Fibroblast of villous mesenchyme (primary cell): ENCODE measurements at regions not wholly inside any gene's neighbourhood (a gene's known extent, or its start where the extent isn't known, plus 50 kb on each side); places are given as distances from the start of the nearest gene placed in this dataset.

Experiments used
- DNase-seq: peaks from one replicate; pipeline ENCODE4 v3.0.0-alpha.2; 2010; ENCODE audit warnings: low read depth
- H3K4me3 ChIP-seq: 2 replicates; pipeline ENCODE4 v1.5.1; 2011; ENCODE audit warnings: low read depth, mild to moderate bottlenecking, low read length
- CTCF ChIP-seq: IDR thresholded peaks from 2 replicates; pipeline ENCODE4 v1.5.1; 2012; ENCODE audit warnings: low read depth, mild to moderate bottlenecking, low read length; ENCODE audit not compliant: insufficient read depth

- H3K4me3 ChIP-seq, result no peak overlapping the region
- TF ChIP-seq CTCF, result no peak
- DNase-seq, result no peak
Measured at GRCh38 chr17:5942687-5943086, 127.5 kb upstream of the WSCD1 start.

GRCh38 chr17:5943232-5943631, 126.9 kb upstream of the WSCD1 start:
- no peak for DNase-seq
- no peak overlapping the region for H3K4me3 ChIP-seq
- TF ChIP-seq CTCF, result no peak

DNA sequence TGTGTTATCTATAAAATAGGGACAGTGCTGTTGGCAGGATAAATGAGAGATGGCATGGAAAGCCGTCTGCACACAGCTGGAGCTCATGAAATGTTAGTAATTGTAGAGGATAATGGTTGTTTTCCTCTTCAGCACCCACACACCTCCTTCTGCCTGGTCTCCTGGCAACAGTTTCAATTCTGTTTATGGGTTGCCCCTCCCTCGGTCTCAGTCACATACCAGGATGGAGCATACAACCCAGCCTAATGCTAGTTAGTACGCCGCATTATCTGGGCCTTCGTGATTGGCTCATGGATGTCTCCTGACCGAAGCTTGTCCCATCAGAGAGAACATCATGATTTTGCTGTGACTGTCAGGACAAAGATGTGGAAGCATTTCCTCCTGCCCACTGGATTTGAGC, 126.2 kb upstream of the WSCD1 start:
- no peak for DNase-seq
- no peak for TF ChIP-seq CTCF

DNA sequence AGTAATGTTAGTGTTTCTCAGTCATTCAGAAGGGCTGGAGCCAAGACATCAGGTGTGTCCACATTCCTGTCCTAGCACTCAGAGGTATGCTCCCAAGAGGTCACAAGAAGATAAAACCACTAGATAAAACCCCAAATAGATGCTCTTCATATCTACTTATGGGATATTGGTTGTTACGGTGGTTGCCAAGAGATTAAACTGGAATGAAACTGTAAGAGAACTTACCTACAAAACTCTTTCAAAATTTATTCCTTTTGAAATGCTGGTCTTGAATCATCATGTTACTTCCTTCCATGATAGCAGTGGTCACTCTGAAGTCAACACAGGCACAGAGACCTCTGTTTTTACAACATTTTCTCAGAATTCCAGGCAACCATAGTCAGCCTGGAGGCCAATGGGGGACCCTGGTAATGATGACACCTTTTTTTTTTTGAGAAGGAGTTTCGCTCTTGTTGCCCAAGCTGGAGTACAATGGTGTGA, 122.4 kb upstream of the WSCD1 start:
- no peak for TF ChIP-seq CTCF
- DNase-seq, result no peak
- H3K4me3 ChIP-seq, result no peak overlapping the region

More for the DNA sequence above, 126.2 kb upstream of the WSCD1 start:
- no peak overlapping the region for H3K4me3 ChIP-seq

- DNase-seq, result no peak
- no peak for TF ChIP-seq CTCF
- H3K4me3 ChIP-seq, result no peak overlapping the region
Measured at GRCh38 chr17:5948811-5949210, 121.4 kb upstream of the WSCD1 start.

DNA sequence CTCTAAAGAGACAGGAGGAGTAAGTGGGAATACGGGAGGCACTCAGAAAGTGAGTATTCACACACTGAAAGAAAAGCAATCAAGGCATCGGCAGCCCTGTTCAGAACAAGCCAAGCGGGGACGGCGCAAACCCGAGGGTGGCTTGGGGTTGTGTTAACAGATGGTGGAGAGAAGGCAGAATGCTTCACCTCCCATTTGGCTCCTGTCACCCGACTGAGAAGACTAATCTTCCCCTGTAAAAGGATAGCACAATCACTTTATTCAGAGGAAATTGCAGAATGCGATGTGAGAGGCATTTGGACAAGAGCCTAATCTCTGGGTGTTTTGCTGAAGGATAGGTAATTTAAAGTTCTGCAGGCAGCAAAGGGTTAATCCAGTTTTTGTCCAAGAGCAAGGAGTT, 119.3 kb upstream of the WSCD1 start:
- no peak for TF ChIP-seq CTCF
- DNase-seq, result no peak
- H3K4me3 ChIP-seq, result no peak overlapping the region

DNA sequence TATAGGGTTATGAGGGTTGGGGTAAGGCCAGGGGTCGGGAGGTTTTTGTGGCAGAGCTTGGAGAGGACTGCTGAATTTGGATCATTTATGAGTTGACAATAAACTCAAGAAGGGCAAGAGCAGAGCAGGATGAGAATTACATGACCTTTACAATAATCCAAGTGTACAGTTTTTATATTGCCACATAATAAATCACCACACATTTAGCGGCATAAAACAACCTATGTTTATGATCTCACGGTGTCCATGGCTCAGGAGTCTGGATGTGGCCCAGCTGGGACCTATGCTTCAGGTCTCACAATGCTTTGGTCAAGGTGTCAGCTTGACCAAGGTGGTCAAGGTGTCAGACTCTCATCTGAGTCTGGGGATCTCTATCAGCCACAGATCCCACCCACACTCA, 118.3 kb upstream of the WSCD1 start:
- no peak overlapping the region for H3K4me3 ChIP-seq
- TF ChIP-seq CTCF, result no peak
- no peak for DNase-seq
